Activated T-cell treated with anti-CD3 and anti-CD28 coated beads, Interleukin-2, amount 50 U/mL, for 24 hours (primary cell): ENCODE measurements at regions not wholly inside any gene's neighbourhood (a gene's known extent, or its start where the extent isn't known, plus 50 kb on each side); places are given as distances from the start of the nearest gene placed in this dataset.
"Not testable (repeated sequence)": the region's sequence is repeated elsewhere in the genome, so short reads cannot be mapped to it uniquely, and the experiment has no call there.

Experiments
- DNase-seq: peaks from one replicate; pipeline ENCODE4 v3.0.0-alpha.2; 2020
- H3K27ac Mint-ChIP-seq: 2 replicates; pipeline ENCODE4 v1.8.0; 2020; ENCODE audit warnings: mild to moderate bottlenecking, mixed read lengths
- H3K27me3 Mint-ChIP-seq: 2 replicates; pipeline ENCODE4 v1.8.0; 2020; ENCODE audit warnings: mixed read lengths
- H3K36me3 Mint-ChIP-seq: 2 replicates; pipeline ENCODE4 v1.8.0; 2020; ENCODE audit warnings: low read depth, mixed read lengths
- H3K4me1 Mint-ChIP-seq: 2 replicates; pipeline ENCODE4 v1.8.0; 2020; ENCODE audit warnings: low read depth, mixed read lengths
- H3K4me3 Mint-ChIP-seq: 2 replicates; pipeline ENCODE4 v1.8.0; 2020; ENCODE audit warnings: mild to moderate bottlenecking, moderate library complexity, mixed read lengths
- H3K9me3 Mint-ChIP-seq: 2 replicates; pipeline ENCODE4 v1.8.0; 2020; ENCODE audit warnings: mixed read lengths

GRCh38 chr6:97939440-97940168 is 656.6 kb upstream of the MMS22L start:
- Mint-ChIP-seq H3K9me3 (no peaks in the 10 kb centered on the region), H3K36me3 (no peaks in the 10 kb centered on the region), H3K27me3 (no peaks in the 10 kb centered on the region), H3K27ac (no peak overlapping the region), H3K4me3 (no peak overlapping the region), H3K4me1 (no peaks in the 10 kb centered on the region)
- no peak for DNase-seq

GRCh38 chr6:97947841-97948240 is 664.8 kb upstream of the MMS22L start:
- no peak for DNase-seq
- Mint-ChIP-seq H3K36me3 (no peaks in the 10 kb centered on the region), H3K4me3 (no peak overlapping the region), H3K27ac (no peak overlapping the region), H3K4me1 (no peaks in the 10 kb centered on the region), H3K27me3 (no peaks in the 10 kb centered on the region), H3K9me3 (no peaks in the 10 kb centered on the region)

GRCh38 chr6:97958134-97958533 is 675.1 kb upstream of the MMS22L start:
- DNase-seq: no peak
- Mint-ChIP-seq H3K4me3 (no peak overlapping the region), H3K4me1 (no peaks in the 10 kb centered on the region), H3K27me3 (no peaks in the 10 kb centered on the region), H3K27ac (no peak overlapping the region), H3K36me3 (no peaks in the 10 kb centered on the region), H3K9me3 (peaks cover 7% of the 10 kb centered on the region)

GRCh38 chr6:97963193-97963592 is 680.2 kb upstream of the MMS22L start:
- no peaks in the 10 kb centered on the region for H3K36me3 Mint-ChIP-seq
- DNase-seq: no peak
- no peak overlapping the region for H3K4me3 Mint-ChIP-seq
- no peaks in the 10 kb centered on the region for H3K27me3 Mint-ChIP-seq
- H3K27ac Mint-ChIP-seq: no peak overlapping the region
- no peaks in the 10 kb centered on the region for H3K9me3 Mint-ChIP-seq
- H3K4me1 Mint-ChIP-seq: no peaks in the 10 kb centered on the region

GRCh38 chr6:97969065-97969464 is 686.0 kb upstream of the MMS22L start:
- Mint-ChIP-seq H3K36me3 (no peaks in the 10 kb centered on the region), H3K4me3 (no peak overlapping the region), H3K9me3 (peaks cover 5% of the 10 kb centered on the region), H3K4me1 (no peaks in the 10 kb centered on the region), H3K27ac (no peak overlapping the region), H3K27me3 (no peaks in the 10 kb centered on the region)
- no peak for DNase-seq

- Mint-ChIP-seq H3K27ac (no peak overlapping the region), H3K36me3 (no peaks in the 10 kb centered on the region), H3K9me3 (peaks cover 6% of the 10 kb centered on the region), H3K4me1 (no peaks in the 10 kb centered on the region), H3K4me3 (no peak overlapping the region), H3K27me3 (no peaks in the 10 kb centered on the region)
- DNase-seq: no peak
Measured at GRCh38 chr6:97977084-97977483, 694.1 kb upstream of the MMS22L start.

GRCh38 chr6:97978855-97979271 is 695.8 kb upstream of the MMS22L start:
- no peaks in the 10 kb centered on the region for H3K4me1 Mint-ChIP-seq
- no peaks in the 10 kb centered on the region for H3K36me3 Mint-ChIP-seq
- H3K9me3 Mint-ChIP-seq: peaks cover 2% of the 10 kb centered on the region
- H3K4me3 Mint-ChIP-seq: no peak overlapping the region
- H3K27me3 Mint-ChIP-seq: no peaks in the 10 kb centered on the region
- H3K27ac Mint-ChIP-seq: no peak overlapping the region
- DNase-seq: no peak

- H3K36me3 Mint-ChIP-seq, H3K4me3 Mint-ChIP-seq, H3K27ac Mint-ChIP-seq, H3K4me1 Mint-ChIP-seq, H3K27me3 Mint-ChIP-seq, DNase-seq, H3K9me3 Mint-ChIP-seq: not testable (repeated sequence)
Measured at GRCh38 chr6:97979285-97979684, 696.3 kb upstream of the MMS22L start.

GRCh38 chr6:97989451-97989850 is 706.4 kb upstream of the MMS22L start:
- no peak for DNase-seq
- Mint-ChIP-seq H3K27me3 (no peaks in the 10 kb centered on the region), H3K27ac (no peak overlapping the region), H3K36me3 (no peaks in the 10 kb centered on the region), H3K9me3 (no peaks in the 10 kb centered on the region), H3K4me1 (no peaks in the 10 kb centered on the region), H3K4me3 (no peak overlapping the region)

GRCh38 chr6:97995158-97995557 is 712.1 kb upstream of the MMS22L start:
- Mint-ChIP-seq H3K4me1 (no peaks in the 10 kb centered on the region), H3K4me3 (no peak overlapping the region), H3K27me3 (no peaks in the 10 kb centered on the region), H3K27ac (no peak overlapping the region), H3K9me3 (no peaks in the 10 kb centered on the region), H3K36me3 (no peaks in the 10 kb centered on the region)
- no peak for DNase-seq

- no peak overlapping the region for H3K27ac Mint-ChIP-seq
- no peaks in the 10 kb centered on the region for H3K36me3 Mint-ChIP-seq
- H3K27me3 Mint-ChIP-seq: no peaks in the 10 kb centered on the region
- H3K4me1 Mint-ChIP-seq: no peaks in the 10 kb centered on the region
- H3K4me3 Mint-ChIP-seq: no peak overlapping the region
- H3K9me3 Mint-ChIP-seq: no peaks in the 10 kb centered on the region
- no peak for DNase-seq
Measured at GRCh38 chr6:98002678-98003077, 719.7 kb upstream of the MMS22L start.

- Mint-ChIP-seq H3K4me1 (no peaks in the 10 kb centered on the region), H3K27ac (no peak overlapping the region), H3K36me3 (no peaks in the 10 kb centered on the region), H3K27me3 (no peaks in the 10 kb centered on the region), H3K9me3 (no peaks in the 10 kb centered on the region), H3K4me3 (no peak overlapping the region)
- no peak for DNase-seq
Measured at GRCh38 chr6:98014442-98015201, 731.6 kb upstream of the MMS22L start.

GRCh38 chr6:98016565-98016964 is 733.5 kb upstream of the MMS22L start:
- Mint-ChIP-seq H3K27ac (no peak overlapping the region), H3K4me3 (no peak overlapping the region), H3K27me3 (no peaks in the 10 kb centered on the region), H3K9me3 (no peaks in the 10 kb centered on the region), H3K36me3 (no peaks in the 10 kb centered on the region), H3K4me1 (no peaks in the 10 kb centered on the region)
- DNase-seq: no peak

GRCh38 chr6:98020222-98020621 is 737.2 kb upstream of the MMS22L start:
- Mint-ChIP-seq H3K9me3 (no peaks in the 10 kb centered on the region), H3K4me1 (no peaks in the 10 kb centered on the region), H3K27ac (no peak overlapping the region), H3K4me3 (no peak overlapping the region), H3K27me3 (no peaks in the 10 kb centered on the region), H3K36me3 (no peaks in the 10 kb centered on the region)
- DNase-seq: no peak

GRCh38 chr6:98024359-98024758 is 741.3 kb upstream of the MMS22L start:
- H3K9me3 Mint-ChIP-seq: peaks cover 6% of the 10 kb centered on the region
- no peaks in the 10 kb centered on the region for H3K4me1 Mint-ChIP-seq
- no peak overlapping the region for H3K4me3 Mint-ChIP-seq
- H3K27me3 Mint-ChIP-seq: no peaks in the 10 kb centered on the region
- H3K27ac Mint-ChIP-seq: no peak overlapping the region
- no peaks in the 10 kb centered on the region for H3K36me3 Mint-ChIP-seq
- DNase-seq: no peak
